GM12892 (cell line): ENCODE measurements at regions not wholly inside any gene's neighbourhood (a gene's known extent, or its start where the extent isn't known, plus 50 kb on each side); places are given as distances from the start of the nearest gene placed in this dataset.

Experiments
- POLR2A ChIP-seq: IDR thresholded peaks from 2 replicates; pipeline ENCODE4 v1.6.1; 2011; ENCODE audit warnings: low read depth, low read length, control low read depth
- POLR2AphosphoS5 ChIP-seq: IDR thresholded peaks from 2 replicates; pipeline ENCODE4 v1.6.1; 2011; ENCODE audit warnings: low read depth, low read length, control low read depth
- TAF1 ChIP-seq: IDR thresholded peaks from 2 replicates; pipeline ENCODE4 v1.6.1; 2011; ENCODE audit warnings: low read depth, mild to moderate bottlenecking, control low read depth, low read length, borderline replicate concordance

- TF ChIP-seq POLR2A (no peak), TAF1 (no peak), POLR2AphosphoS5 (no peak)
These were observed 200.5 kb upstream of the POU5F2 start for GRCh38 chr5:93941897-93942296.
